Esophagus muscularis mucosa (tissue), 4 donors: ENCODE measurements at regions not wholly inside any gene's neighbourhood (a gene's known extent, or its start where the extent isn't known, plus 50 kb on each side); places are given as distances from the start of the nearest gene placed in this dataset.

Experiments
- CTCF ChIP-seq, 3 experiments: fragments of 200-600 bp in 2 of 3; fragments of 450-650 bp in 1 of 3; sonication (generic) in 2 of 3; IDR thresholded peaks; one replicate each; pipeline ENCODE4 v1.5.1; 2017 to 2019; ENCODE audit warnings: antibody characterized with exemption in 3 of 3, mild to moderate bottlenecking in 2 of 3, moderate library complexity in 1 of 3
- EP300 ChIP-seq: sonication (generic); formaldehyde crosslinking; IDR thresholded peaks from one replicate; pipeline ENCODE4 v1.6.1; 2017; ENCODE audit warnings: antibody characterized with exemption
- POLR2A ChIP-seq: fragments of 450-650 bp; IDR thresholded peaks from one replicate; pipeline ENCODE4 v1.6.1; 2017; ENCODE audit warnings: antibody characterized with exemption, moderate library complexity, mild to moderate bottlenecking, low read depth

- TF ChIP-seq POLR2A: no peak
- no peak for TF ChIP-seq CTCF (IDR thresholded peaks at IDR 0.05)
- no peak for TF ChIP-seq EP300
These were observed 50.3 kb upstream of the EPC2 start for GRCh38 chr2:148594216-148594615.
